ENCODE measurements at regions not wholly inside any gene's neighbourhood (a gene's known extent, or its start where the extent isn't known, plus 50 kb on each side); places are given as distances from the start of the nearest gene placed in this dataset.

GRCh38 chr5:155866971-155867370 is 460.0 kb upstream of the SGCD start:
- H3K4me3 Mint-ChIP-seq: no peak overlapping the region
- peaks cover 18% of the 10 kb centered on the region for H3K27me3 Mint-ChIP-seq
- no peak overlapping the region for H3K27ac Mint-ChIP-seq
- no peaks in the 10 kb centered on the region for H3K9me3 Mint-ChIP-seq
- ATAC-seq (replicated peaks): no peak
- no peaks in the 10 kb centered on the region for H3K36me3 Mint-ChIP-seq (ENCODE audit: low read depth)
- H3K4me1 Mint-ChIP-seq: no peaks in the 10 kb centered on the region

- Mint-ChIP-seq H3K9me3 (no peaks in the 10 kb centered on the region), H3K4me3 (no peak overlapping the region), H3K27me3 (peaks cover 18% of the 10 kb centered on the region), H3K36me3 (ENCODE audit: low read depth) (no peaks in the 10 kb centered on the region), H3K27ac (no peak overlapping the region), H3K4me1 (no peaks in the 10 kb centered on the region)
- ATAC-seq (replicated peaks): no peak
Observed at GRCh38 chr5:155867522-155868088, 459.4 kb upstream of the SGCD start.

GRCh38 chr5:155870636-155871035 is 456.3 kb upstream of the SGCD start:
- H3K4me3 Mint-ChIP-seq: no peak overlapping the region
- no peaks in the 10 kb centered on the region for H3K9me3 Mint-ChIP-seq
- no peak overlapping the region for H3K27ac Mint-ChIP-seq
- H3K4me1 Mint-ChIP-seq: no peaks in the 10 kb centered on the region
- H3K36me3 Mint-ChIP-seq (ENCODE audit: low read depth): no peaks in the 10 kb centered on the region
- peaks cover 17% of the 10 kb centered on the region for H3K27me3 Mint-ChIP-seq
- no peak for ATAC-seq (replicated peaks)

- H3K9me3 Mint-ChIP-seq: no peaks in the 10 kb centered on the region
- H3K4me3 Mint-ChIP-seq: no peak overlapping the region
- no peak for ATAC-seq (replicated peaks)
- no peak overlapping the region for H3K27ac Mint-ChIP-seq
- peaks cover 17% of the 10 kb centered on the region for H3K27me3 Mint-ChIP-seq
- H3K36me3 Mint-ChIP-seq (ENCODE audit: low read depth): no peaks in the 10 kb centered on the region
- H3K4me1 Mint-ChIP-seq: no peaks in the 10 kb centered on the region
Observed at GRCh38 chr5:155871623-155872022, 455.3 kb upstream of the SGCD start.

- Mint-ChIP-seq H3K27ac (no peak overlapping the region), H3K4me3 (no peak overlapping the region), H3K27me3 (peaks cover 17% of the 10 kb centered on the region), H3K36me3 (ENCODE audit: low read depth) (no peaks in the 10 kb centered on the region), H3K9me3 (no peaks in the 10 kb centered on the region), H3K4me1 (no peaks in the 10 kb centered on the region)
- ATAC-seq (replicated peaks): no peak
Observed at GRCh38 chr5:155872629-155873220, 454.2 kb upstream of the SGCD start.

GRCh38 chr5:155878991-155879575 is 447.9 kb upstream of the SGCD start:
- Mint-ChIP-seq H3K36me3 (ENCODE audit: low read depth) (no peaks in the 10 kb centered on the region), H3K4me3 (no peak overlapping the region), H3K27ac (no peak overlapping the region), H3K9me3 (no peaks in the 10 kb centered on the region), H3K27me3 (peaks cover 2% of the 10 kb centered on the region), H3K4me1 (no peaks in the 10 kb centered on the region)
- no peak for ATAC-seq (replicated peaks)

GRCh38 chr5:155884041-155884440 is 442.9 kb upstream of the SGCD start:
- H3K4me3 Mint-ChIP-seq: no peak overlapping the region
- no peak for ATAC-seq (replicated peaks)
- no peak overlapping the region for H3K27ac Mint-ChIP-seq
- H3K9me3 Mint-ChIP-seq: no peaks in the 10 kb centered on the region
- H3K27me3 Mint-ChIP-seq: peaks cover 6% of the 10 kb centered on the region
- no peaks in the 10 kb centered on the region for H3K36me3 Mint-ChIP-seq (ENCODE audit: low read depth)
- no peaks in the 10 kb centered on the region for H3K4me1 Mint-ChIP-seq

- H3K4me1 Mint-ChIP-seq: no peaks in the 10 kb centered on the region
- no peak overlapping the region for H3K27ac Mint-ChIP-seq
- no peaks in the 10 kb centered on the region for H3K9me3 Mint-ChIP-seq
- H3K4me3 Mint-ChIP-seq: no peak overlapping the region
- H3K36me3 Mint-ChIP-seq (ENCODE audit: low read depth): no peaks in the 10 kb centered on the region
- no peak for ATAC-seq (replicated peaks)
- peaks cover 6% of the 10 kb centered on the region for H3K27me3 Mint-ChIP-seq
Observed at GRCh38 chr5:155885199-155885598, 441.8 kb upstream of the SGCD start.

- Mint-ChIP-seq H3K27ac (no peak overlapping the region), H3K4me1 (no peaks in the 10 kb centered on the region)
Observed at GRCh38 chr5:155886311-155887031, 440.5 kb upstream of the SGCD start.

GRCh38 chr5:155895484-155895883 is 431.5 kb upstream of the SGCD start:
- Mint-ChIP-seq H3K4me1 (no peaks in the 10 kb centered on the region), H3K4me3 (no peak overlapping the region), H3K36me3 (ENCODE audit: low read depth) (no peaks in the 10 kb centered on the region), H3K27ac (no peak overlapping the region), H3K9me3 (no peaks in the 10 kb centered on the region), H3K27me3 (no peaks in the 10 kb centered on the region)
- ATAC-seq (replicated peaks): no peak

More at GRCh38 chr5:155886311-155887031, 440.5 kb upstream of the SGCD start:
- Mint-ChIP-seq H3K4me3 (no peak overlapping the region), H3K9me3 (no peaks in the 10 kb centered on the region), H3K27me3 (peaks cover 6% of the 10 kb centered on the region), H3K36me3 (ENCODE audit: low read depth) (no peaks in the 10 kb centered on the region)
- ATAC-seq (replicated peaks): no peak

GRCh38 chr5:155897761-155898160 is 429.2 kb upstream of the SGCD start:
- Mint-ChIP-seq H3K4me3 (no peak overlapping the region), H3K9me3 (no peaks in the 10 kb centered on the region), H3K27me3 (no peaks in the 10 kb centered on the region), H3K4me1 (no peaks in the 10 kb centered on the region), H3K36me3 (ENCODE audit: low read depth) (no peaks in the 10 kb centered on the region), H3K27ac (no peak overlapping the region)
- no peak for ATAC-seq (replicated peaks)

GRCh38 chr5:155898284-155898683 is 428.7 kb upstream of the SGCD start:
- H3K27ac Mint-ChIP-seq: no peak overlapping the region
- no peak overlapping the region for H3K4me3 Mint-ChIP-seq
- no peaks in the 10 kb centered on the region for H3K9me3 Mint-ChIP-seq
- ATAC-seq (replicated peaks): no peak
- no peaks in the 10 kb centered on the region for H3K4me1 Mint-ChIP-seq
- no peaks in the 10 kb centered on the region for H3K36me3 Mint-ChIP-seq (ENCODE audit: low read depth)
- no peaks in the 10 kb centered on the region for H3K27me3 Mint-ChIP-seq

GRCh38 chr5:155903791-155904190 is 423.2 kb upstream of the SGCD start:
- Mint-ChIP-seq H3K4me3 (no peak overlapping the region), H3K4me1 (no peaks in the 10 kb centered on the region), H3K27ac (no peak overlapping the region), H3K27me3 (no peaks in the 10 kb centered on the region), H3K9me3 (no peaks in the 10 kb centered on the region), H3K36me3 (ENCODE audit: low read depth) (no peaks in the 10 kb centered on the region)
- no peak for ATAC-seq (replicated peaks)

GRCh38 chr5:155905364-155905763 is 421.6 kb upstream of the SGCD start:
- no peak overlapping the region for H3K27ac Mint-ChIP-seq
- no peaks in the 10 kb centered on the region for H3K4me1 Mint-ChIP-seq
- H3K36me3 Mint-ChIP-seq (ENCODE audit: low read depth): no peaks in the 10 kb centered on the region
- H3K4me3 Mint-ChIP-seq: no peak overlapping the region
- no peaks in the 10 kb centered on the region for H3K9me3 Mint-ChIP-seq
- ATAC-seq (replicated peaks): no peak
- H3K27me3 Mint-ChIP-seq: peaks cover under 1% of the 10 kb centered on the region

GRCh38 chr5:155906046-155906445 is 420.9 kb upstream of the SGCD start:
- H3K4me3 Mint-ChIP-seq: no peak overlapping the region
- H3K27me3 Mint-ChIP-seq: peaks cover 5% of the 10 kb centered on the region
- ATAC-seq (replicated peaks): no peak
- no peaks in the 10 kb centered on the region for H3K36me3 Mint-ChIP-seq (ENCODE audit: low read depth)
- H3K27ac Mint-ChIP-seq: no peak overlapping the region
- H3K4me1 Mint-ChIP-seq: no peaks in the 10 kb centered on the region
- H3K9me3 Mint-ChIP-seq: no peaks in the 10 kb centered on the region

All from activated T-helper 17 cell treated with anti-CD3 and anti-CD28 coated beads, Interleukin-2, amount 50 U/mL, for 72 hours (primary cell).